ENCODE measurements at regions not wholly inside any gene's neighbourhood (a gene's known extent, or its start where the extent isn't known, plus 50 kb on each side); places are given as distances from the start of the nearest gene placed in this dataset.

DNA sequence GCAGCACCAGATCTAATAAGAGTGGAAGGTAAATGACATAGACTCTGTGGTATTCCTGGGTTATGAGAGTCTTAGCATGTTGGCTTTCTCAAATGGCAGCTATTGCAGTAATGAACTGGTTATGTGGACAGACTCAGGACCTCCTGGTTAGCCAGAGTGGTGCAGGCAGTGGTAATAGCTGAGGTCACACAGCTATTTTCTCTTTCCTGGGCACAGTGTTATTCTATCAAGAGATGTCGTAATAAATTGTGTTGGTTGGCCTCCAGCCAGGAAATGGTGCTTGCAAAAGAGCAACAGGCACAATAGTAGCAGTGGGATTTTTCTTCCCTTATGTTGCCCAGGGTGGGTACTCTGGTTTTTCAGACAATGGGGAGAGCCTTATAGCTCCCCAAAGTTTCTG, 279.2 kb upstream of the FGF16 start:
- Mint-ChIP-seq H3K27me3 (ENCODE audit: low read depth) (no peaks in the 10 kb centered on the region), H3K27ac (no peak overlapping the region), H3K4me1 (peaks cover 0 to 4% of the 10 kb centered on the region in 2 experiments; a peak in 2 of 4 replicates), H3K9me3 (peaks cover 76 to 91% of the 10 kb centered on the region in 2 experiments), H3K4me3 (no peak overlapping the region), H3K36me3 (ENCODE audit: insufficient read depth in 1 of 3, low read depth in 3 of 3) (peaks cover 0 to 4% (median 0%) of the 10 kb centered on the region in 3 experiments; a peak in 2 of 7 replicates)
- no peak overlapping the region for H3K56ac ChIP-seq (ENCODE audit: insufficient read length, low read depth, low read length)
- no peaks in the 10 kb centered on the region for H3K23me2 ChIP-seq (ENCODE audit: insufficient read length, low read depth, low read length, poor library complexity, severe bottlenecking)
- H4K20me1 ChIP-seq (ENCODE audit: control insufficient read depth, insufficient read depth, insufficient read length): no peaks in the 10 kb centered on the region
- no peak overlapping the region for H3K18ac ChIP-seq (ENCODE audit: insufficient read length, low read depth, low read length)
- no peaks in the 10 kb centered on the region for H3K27me3 ChIP-seq (ENCODE audit: insufficient read depth, low read length)
- H3K27ac ChIP-seq (ENCODE audit: insufficient read length, low read depth, low read length): no peak overlapping the region
- no peak overlapping the region for H4K8ac ChIP-seq (replicated peaks; ENCODE audit: insufficient read length, low read depth, low read length)
- no peak overlapping the region for H2AFZ ChIP-seq (ENCODE audit: low read length)
- H2BK12ac ChIP-seq (ENCODE audit: insufficient read length, low read depth, low read length): no peak overlapping the region
- no peak overlapping the region for H2BK5ac ChIP-seq (ENCODE audit: insufficient read length, low read length)
- peaks cover 6% of the 10 kb centered on the region for H3K9me3 ChIP-seq (ENCODE audit: control insufficient read depth, low read depth, low read length)
- H3K4ac ChIP-seq (ENCODE audit: low read depth, low read length): no peak overlapping the region
- no peaks in the 10 kb centered on the region for H3K4me1 ChIP-seq (ENCODE audit: insufficient read depth, low read length)
- H2AK5ac ChIP-seq (ENCODE audit: insufficient read length, low read length): no peak overlapping the region
- no peak overlapping the region for H3K23ac ChIP-seq (ENCODE audit: insufficient read length, low read depth, low read length)
- H4K5ac ChIP-seq (ENCODE audit: insufficient read length, low read depth, low read length): no peak overlapping the region
- WGBS (ENCODE audit: extremely low coverage, insufficient read length, low lambda C conversion rate): no CpG with 5 or more reads among the region's 1 CpG
- H3K79me1 ChIP-seq (ENCODE audit: insufficient read depth, low read depth, low read length, poor library complexity, severe bottlenecking): no peaks in the 10 kb centered on the region
- no peak overlapping the region for H2BK20ac ChIP-seq (ENCODE audit: low read depth, low read length, poor library complexity, severe bottlenecking)
- no peak overlapping the region for H3K9ac ChIP-seq (ENCODE audit: extremely low read depth, insufficient read length, low read length)
- H3K79me2 ChIP-seq (ENCODE audit: insufficient read depth, low read length): no peaks in the 10 kb centered on the region
- no peak overlapping the region for H2BK120ac ChIP-seq (ENCODE audit: low read depth, low read length, poor library complexity, severe bottlenecking)
- DNase-seq: no peak
- no peak overlapping the region for H2BK15ac ChIP-seq (ENCODE audit: low read depth, low read length)
- TF ChIP-seq, protein P1, sequence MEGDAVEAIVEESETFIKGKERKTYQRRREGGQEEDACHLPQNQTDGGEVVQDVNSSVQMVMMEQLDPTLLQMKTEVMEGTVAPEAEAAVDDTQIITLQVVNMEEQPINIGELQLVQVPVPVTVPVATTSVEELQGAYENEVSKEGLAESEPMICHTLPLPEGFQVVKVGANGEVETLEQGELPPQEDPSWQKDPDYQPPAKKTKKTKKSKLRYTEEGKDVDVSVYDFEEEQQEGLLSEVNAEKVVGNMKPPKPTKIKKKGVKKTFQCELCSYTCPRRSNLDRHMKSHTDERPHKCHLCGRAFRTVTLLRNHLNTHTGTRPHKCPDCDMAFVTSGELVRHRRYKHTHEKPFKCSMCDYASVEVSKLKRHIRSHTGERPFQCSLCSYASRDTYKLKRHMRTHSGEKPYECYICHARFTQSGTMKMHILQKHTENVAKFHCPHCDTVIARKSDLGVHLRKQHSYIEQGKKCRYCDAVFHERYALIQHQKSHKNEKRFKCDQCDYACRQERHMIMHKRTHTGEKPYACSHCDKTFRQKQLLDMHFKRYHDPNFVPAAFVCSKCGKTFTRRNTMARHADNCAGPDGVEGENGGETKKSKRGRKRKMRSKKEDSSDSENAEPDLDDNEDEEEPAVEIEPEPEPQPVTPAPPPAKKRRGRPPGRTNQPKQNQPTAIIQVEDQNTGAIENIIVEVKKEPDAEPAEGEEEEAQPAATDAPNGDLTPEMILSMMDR (conservative IDR thresholded peaks at IDR 0.05): no peak
- H3T11ph ChIP-seq (ENCODE audit: low read length): no peak overlapping the region
- no peak overlapping the region for H4K91ac ChIP-seq (ENCODE audit: insufficient read length, low read depth, low read length)
- H3K4me2 ChIP-seq (ENCODE audit: insufficient read depth, insufficient read length, low read length): no peak overlapping the region
- H3K14ac ChIP-seq (ENCODE audit: insufficient read depth, low read length): no peak overlapping the region

Measured in H9 (cell line).